ENCODE measurements at regions not wholly inside any gene's neighbourhood (a gene's known extent, or its start where the extent isn't known, plus 50 kb on each side); places are given as distances from the start of the nearest gene placed in this dataset.

- TF ChIP-seq CTCF (IDR thresholded peaks at IDR 0.05), result no peak
- no peak for TF ChIP-seq POLR2A (IDR thresholded peaks at IDR 0.05)
Measured at GRCh38 chr18:40011201-40011600, 1943.8 kb upstream of the PIK3C3 start.
